IPS-NIHi7 (cell line): ENCODE measurements at regions not wholly inside any gene's neighbourhood (a gene's known extent, or its start where the extent isn't known, plus 50 kb on each side); places are given as distances from the start of the nearest gene placed in this dataset.

ENCODE experiments used
- DNase-seq: peaks from one replicate; pipeline ENCODE4 v3.0.0; 2012; ENCODE audit warnings: mixed read lengths; ENCODE audit errors: extremely low spot score

GRCh38 chr18:22467760-22468553 is 50.2 kb upstream of the CTAGE1 start:
- no peak for DNase-seq

GRCh38 chr18:22468554-22468891 is 50.8 kb upstream of the CTAGE1 start:
- DNase-seq = no peak

- DNase-seq = no peak
Measured at GRCh38 chr18:22469061-22469734, 51.5 kb upstream of the CTAGE1 start.

DNA sequence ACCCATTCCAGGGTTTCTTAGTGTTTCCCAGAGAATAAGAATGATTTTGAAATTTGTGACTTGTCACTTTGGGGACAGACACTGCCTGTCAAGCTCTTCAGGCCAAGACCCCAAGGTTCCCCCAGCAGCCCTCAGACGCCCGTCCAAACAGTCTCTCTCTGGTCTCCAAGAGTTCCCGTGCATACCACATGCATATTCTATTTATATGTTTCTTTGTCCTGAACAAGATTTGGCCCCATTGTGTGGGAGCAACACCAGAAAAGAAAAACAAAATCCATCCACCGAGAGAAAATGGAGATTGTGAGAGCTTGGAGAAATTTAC is 52.2 kb upstream of the CTAGE1 start:
- no peak for DNase-seq

GRCh38 chr18:22470248-22471235 is 52.8 kb upstream of the CTAGE1 start:
- DNase-seq = no peak

- no peak for DNase-seq
Measured at GRCh38 chr18:22471546-22472131, 53.9 kb upstream of the CTAGE1 start.

DNA sequence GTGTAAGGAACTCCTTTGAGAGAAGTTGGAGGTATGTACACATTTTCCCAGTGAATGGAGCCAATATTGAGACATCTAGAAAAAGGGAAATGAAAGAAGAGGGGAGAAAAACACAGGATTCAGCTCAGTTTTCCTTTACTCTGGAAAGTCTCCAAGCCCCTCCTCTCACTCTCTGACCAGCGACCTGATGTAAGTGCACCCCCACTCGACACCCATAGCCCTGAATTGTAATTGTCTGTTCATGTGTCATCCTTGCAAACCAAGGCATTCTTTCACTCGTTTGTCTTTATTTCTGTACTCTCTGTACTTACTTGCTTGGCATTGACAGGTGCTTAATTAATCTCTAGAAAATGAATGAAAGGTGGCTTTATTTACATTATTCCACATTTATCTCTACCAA is 55.7 kb upstream of the CTAGE1 start:
- DNase-seq = no peak

- no peak for DNase-seq
Measured at GRCh38 chr18:22475426-22476100, 57.8 kb upstream of the CTAGE1 start.

GRCh38 chr18:22477222-22477621 is 59.5 kb upstream of the CTAGE1 start:
- DNase-seq = no peak

DNA sequence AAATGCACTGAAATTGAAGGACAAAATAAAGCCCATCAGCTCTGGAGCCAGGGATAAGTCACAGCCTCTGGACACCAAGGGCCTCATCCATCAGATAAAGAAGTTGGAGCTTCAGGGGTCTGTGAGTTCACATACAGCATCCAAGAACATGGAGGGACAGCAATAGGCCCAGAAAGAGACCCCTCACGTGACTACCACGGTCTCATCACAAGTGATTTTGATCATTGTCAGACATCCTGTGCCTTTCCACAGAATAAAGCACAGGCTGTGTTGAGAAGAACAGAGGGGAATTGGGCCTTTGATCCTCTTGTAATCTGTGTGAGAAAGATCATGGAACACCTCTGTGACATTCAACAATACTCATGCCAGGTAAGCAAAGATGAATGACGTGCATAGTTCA is 65.2 kb upstream of the CTAGE1 start:
- DNase-seq = no peak

DNA sequence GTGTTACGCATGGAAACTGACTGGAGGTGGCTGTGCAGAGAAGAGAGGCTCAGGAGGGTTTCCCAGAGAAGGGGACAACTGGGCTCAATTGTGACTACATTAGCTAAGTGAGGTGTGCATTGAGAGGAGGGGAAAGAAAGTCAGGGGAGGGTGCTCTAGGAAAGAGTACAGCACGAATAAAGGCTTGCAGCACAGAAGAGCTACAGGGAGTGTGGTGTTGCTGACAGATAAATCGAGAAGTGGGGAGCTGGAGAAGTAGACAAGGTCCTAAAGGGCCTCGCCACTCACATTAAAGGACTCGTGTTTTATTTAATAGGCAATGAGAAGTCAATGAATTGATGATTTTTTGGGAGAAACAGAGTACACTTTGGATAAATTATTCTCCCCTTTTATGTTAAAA is 65.7 kb upstream of the CTAGE1 start:
- DNase-seq = no peak

DNA sequence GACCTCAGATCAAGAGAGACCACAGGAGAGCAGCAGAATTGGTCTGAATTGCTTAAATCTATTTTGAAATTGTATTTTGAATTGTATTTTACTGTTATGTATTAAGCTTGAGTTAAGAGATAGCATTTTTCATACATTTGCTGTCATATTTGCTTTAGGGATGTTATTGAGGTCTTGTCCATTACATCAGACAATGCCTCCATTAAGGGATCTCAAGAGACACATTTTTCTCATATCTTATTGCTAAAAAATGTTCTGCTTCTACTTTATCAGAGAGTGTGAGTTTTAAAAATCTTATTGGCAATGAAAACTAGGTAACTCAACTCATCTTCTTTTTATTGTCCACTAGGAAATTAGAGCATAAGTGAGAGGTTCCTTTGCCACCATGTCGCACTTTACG is 66.8 kb upstream of the CTAGE1 start:
- DNase-seq = no peak

DNA sequence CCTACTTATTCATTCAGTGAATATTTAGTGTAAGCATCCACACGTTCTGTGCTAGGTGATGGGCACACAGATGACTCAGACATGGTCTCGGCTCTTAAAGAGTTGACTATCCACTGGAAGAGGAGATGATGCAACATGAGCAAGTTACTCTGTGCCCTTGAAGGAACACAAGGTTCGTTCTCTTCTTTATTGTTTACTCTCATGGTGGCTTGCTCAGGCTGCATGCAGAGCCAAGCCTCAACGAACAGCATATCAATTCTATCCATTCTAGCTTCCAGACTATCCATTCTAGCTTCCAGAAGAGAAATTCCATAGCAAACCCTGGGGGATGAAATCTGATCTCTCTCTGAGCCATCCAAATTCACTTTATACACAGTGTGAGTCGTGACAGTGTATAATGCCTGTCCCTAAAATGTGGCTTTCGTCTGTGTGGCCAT is 68.1 kb upstream of the CTAGE1 start:
- no peak for DNase-seq

GRCh38 chr18:22486667-22487066 is 69.0 kb upstream of the CTAGE1 start:
- DNase-seq = no peak

DNA sequence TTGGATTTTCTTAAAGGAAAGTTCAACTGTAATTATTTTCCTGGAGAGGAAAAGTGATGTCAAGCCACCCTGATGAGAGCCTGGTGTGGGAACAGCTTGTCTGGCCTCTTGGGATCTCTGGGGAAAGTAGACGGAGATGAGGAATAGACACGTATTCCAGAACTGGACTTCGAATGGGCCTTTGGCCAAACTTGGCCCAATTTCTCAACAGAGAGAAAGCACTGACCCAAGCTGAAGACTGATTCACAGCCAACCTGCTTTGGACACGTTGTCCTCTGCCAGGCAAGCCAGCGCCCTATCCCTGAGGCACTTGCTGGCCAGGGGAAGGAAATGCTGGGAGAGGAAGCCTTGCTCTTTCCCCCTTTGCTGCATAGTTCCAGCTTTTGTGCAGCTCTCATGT is 70.8 kb upstream of the CTAGE1 start:
- no peak for DNase-seq

DNA sequence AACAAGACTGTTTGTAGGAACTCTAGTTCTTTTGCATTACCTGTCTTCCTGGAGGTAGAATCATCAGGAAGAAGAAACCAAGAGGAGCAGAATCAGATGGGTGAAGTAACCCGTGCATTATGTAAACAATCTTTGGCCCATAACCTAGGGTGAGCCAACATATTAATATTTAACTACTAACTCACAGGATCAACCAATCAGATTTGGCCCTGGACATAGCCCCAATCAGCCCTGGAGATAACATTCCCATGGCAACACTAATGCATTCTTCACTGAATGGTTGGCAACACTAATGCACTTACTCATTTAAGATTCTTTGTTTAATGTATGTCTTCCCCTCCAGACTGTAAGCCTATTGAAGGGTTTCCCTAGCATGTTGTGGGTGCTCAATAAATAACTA is 72.0 kb upstream of the CTAGE1 start:
- no peak for DNase-seq

DNA sequence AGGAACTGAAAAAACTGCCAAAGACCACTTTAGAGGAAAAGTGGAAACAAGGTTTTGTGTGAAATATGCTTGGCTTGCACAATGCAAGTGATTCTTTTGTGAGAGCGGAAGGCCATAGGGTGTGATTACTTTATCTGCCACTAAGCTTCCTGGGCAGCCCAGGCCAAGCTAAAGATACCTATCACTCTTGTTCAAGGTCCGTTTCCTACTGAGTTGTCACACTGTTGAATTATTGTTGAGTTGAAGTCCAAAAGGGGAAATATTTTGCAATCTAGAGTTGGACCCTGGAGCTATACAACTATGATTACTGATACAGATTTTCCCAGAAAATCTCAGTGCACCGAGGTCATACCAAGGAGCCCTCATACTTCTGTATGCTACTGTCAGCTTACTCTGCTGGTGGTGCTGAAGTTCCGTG is 72.7 kb upstream of the CTAGE1 start:
- no peak for DNase-seq

DNA sequence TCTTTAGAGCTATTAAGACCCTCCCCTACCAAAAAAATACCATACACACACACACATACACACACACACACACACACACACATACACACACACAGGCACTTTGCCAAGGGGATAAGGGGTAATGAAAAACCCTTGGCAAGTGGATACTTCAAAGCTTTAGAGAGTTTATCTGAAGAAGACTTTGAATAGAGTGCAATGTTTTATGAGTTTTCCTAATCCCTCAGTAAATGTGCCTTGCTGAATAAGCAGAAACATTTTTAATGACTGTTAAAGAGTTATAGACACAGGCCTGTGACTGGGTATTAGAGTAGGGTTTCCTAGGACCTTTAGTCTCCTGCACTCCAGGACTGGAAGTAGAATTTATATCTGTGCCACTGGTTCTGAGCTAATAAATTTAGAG is 75.5 kb upstream of the CTAGE1 start:
- DNase-seq = no peak

DNA sequence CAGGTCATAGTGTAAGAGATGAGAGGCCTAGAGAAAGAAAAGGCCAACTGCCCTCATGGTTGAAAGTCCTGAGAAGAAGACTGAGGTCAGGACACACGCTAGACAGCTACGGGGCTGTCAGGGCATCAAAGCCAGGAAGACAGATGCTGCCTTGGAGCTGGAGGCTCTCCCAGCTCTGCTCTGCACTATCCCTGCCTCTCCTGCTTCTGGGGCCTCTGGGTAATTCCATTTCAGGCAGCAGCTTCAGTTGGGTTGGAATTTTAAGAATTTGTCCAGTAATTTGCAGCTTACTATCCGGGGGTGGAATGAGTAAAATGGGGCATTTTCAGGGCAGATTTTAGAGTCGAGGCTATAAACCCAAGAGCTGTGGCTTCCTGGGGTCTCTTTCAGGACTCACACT is 76.2 kb upstream of the CTAGE1 start:
- DNase-seq = no peak

- no peak for DNase-seq
Measured at GRCh38 chr18:22494771-22495170, 77.1 kb upstream of the CTAGE1 start.

DNA sequence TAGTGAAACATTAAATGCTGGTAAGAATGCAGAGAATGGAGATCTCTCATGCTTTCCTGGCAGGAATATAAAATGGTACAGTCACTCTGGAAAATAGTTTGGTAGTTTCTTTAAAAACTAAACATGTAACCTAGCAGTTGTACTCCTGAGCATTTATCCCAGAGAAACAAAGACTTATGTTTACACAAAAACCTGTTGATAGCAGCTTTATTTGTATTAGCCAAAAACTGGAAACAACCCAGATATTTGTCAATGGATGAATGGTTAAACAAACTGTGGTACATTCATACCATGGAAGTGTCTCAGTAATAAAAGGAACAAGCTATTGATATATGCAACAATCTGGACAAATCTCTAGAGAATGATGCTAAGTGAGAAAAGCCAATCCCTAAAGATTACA is 81.7 kb upstream of the CTAGE1 start:
- no peak for DNase-seq

GRCh38 chr18:22503803-22504202 is 86.1 kb upstream of the CTAGE1 start:
- no peak for DNase-seq
